ENCODE measurements at regions not wholly inside any gene's neighbourhood (a gene's known extent, or its start where the extent isn't known, plus 50 kb on each side); places are given as distances from the start of the nearest gene placed in this dataset.

DNA sequence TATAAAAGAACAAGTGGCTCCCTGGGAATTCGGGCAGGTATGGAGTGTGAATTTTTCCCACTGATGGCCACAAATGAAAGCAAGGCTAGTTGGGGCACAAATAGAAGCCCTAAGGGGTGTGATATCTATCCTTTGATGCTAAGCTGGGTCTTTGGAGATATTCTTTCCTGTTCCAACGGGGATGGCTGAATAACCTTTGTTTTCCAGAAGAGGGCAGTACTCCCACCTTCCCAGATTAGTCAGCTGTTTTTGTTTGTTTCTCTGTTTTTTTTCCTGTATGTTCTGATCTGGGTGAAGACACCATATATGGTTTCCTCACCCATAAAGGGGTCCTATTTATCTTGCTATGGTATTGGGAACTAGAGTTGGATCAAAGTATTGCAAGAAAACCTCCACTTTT is 947.7 kb upstream of the SORCS1 start:
- peak; percentile 30 for DNase-seq (ENCODE audit: low spot score)

DNA sequence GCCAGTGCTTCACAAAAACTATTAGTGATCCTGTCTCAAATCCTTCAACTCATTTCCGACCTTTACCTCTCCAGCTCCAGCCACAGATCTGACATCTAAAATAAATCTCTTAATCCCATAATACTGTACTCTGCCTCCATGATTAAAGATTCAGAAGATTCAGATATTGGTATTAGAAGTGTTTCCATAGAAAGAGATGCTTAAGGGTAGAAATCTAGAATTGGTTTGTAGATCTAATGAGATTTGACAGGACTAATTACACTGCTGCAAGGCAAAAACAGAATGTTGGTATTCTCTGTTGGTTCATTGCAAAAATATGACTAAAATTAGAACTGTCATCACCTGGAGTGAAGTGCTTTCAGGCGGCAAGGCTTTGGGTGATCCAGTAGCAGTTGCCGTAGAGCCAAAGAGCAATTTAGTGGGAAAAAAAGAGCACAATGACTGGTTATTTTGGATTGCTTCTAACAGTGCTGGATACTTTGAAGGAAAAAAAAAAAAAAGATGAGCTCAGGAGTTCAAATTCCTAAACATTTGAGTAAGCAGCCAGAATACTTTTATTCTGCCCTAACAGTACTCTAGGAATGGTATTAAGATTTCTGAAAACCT is 940.1 kb upstream of the SORCS1 start:
- DNase-seq (ENCODE audit: low spot score) = no peak

- no peak for DNase-seq (ENCODE audit: low spot score)
Measured at GRCh38 chr10:108097258-108097657, 932.8 kb upstream of the SORCS1 start.

GRCh38 chr10:108095932-108096925 is 931.7 kb upstream of the SORCS1 start:
- no peak for DNase-seq (ENCODE audit: low spot score)

DNA sequence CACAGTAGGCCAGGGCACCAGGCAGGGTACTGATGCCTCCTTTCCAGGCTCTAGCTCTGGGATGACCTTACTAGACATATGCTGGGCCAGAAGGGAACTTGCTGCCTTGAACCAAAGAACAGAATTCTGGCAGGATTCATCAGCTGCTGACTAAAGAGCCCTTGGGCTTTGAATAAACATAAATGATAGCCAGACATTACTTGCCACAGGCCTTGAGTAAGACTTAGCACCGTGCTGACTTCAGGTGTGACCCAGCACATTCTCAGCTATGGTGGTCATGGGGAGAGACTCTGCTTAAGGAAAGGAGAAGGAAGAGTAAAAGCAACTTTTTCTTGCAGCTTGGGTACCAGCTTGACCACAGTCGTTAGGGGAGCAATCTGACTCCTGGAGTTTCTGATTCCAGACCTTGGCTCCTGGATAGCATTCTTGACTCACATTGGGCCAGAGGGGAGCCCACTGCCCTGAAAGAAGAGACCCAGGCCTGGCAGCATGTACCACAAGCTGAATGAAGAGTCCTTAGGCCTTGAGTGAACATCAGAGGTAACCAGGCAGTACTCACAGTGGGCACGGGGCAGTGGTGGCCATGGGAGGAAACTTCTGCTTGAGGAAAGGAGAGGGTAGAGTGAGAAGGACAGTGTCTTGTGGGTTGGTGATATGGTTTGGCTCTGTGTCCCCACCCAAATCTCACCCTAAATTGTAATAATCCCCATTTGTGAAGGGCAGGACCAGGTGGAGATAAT is 926.1 kb upstream of the SORCS1 start:
- no peak for DNase-seq (ENCODE audit: low spot score)

DNA sequence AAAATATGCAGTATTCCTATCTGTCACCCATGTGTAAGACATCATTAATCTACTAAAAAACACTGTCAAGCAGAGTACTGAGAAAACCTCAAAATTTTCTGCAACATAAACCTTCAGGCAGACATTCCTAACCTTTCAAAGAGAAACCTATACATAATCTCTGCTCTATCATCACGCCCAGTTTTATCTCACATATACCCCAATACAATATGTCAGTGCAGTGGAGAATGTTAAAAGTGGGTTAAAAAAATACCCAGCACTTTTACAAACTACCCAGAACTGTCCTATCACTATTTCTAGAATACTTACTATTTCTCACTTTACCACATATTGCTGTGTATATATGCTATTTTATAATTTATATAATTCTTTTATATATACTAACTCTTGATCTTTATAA is 922.0 kb upstream of the SORCS1 start:
- DNase-seq (ENCODE audit: low spot score) = no peak

- no peak for DNase-seq (ENCODE audit: low spot score)
Measured at GRCh38 chr10:108082596-108082995, 918.1 kb upstream of the SORCS1 start.

GRCh38 chr10:108078263-108078662 is 913.8 kb upstream of the SORCS1 start:
- no peak for DNase-seq (ENCODE audit: low spot score)

- no peak for DNase-seq (ENCODE audit: low spot score)
Measured at GRCh38 chr10:108072466-108072865, 908.0 kb upstream of the SORCS1 start.

DNA sequence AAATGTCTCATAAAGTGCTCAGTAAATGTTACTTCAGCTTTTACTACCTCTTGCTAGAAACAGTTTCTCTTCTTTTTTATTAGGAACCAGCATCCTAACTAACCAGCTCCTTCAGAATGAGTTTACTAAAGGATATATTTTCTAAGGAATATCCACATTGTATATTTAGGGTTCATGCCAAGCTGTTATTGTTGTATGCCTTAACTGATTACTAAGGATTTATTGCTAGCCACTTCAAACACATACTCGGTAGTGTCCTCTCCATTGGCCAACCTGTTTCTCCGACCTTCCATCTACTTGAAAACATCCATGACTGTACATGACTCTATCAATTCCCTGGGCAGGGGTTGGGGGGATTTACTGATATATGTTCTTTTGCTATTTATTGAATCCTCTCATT is 906.3 kb upstream of the SORCS1 start:
- no peak for DNase-seq (ENCODE audit: low spot score)

DNA sequence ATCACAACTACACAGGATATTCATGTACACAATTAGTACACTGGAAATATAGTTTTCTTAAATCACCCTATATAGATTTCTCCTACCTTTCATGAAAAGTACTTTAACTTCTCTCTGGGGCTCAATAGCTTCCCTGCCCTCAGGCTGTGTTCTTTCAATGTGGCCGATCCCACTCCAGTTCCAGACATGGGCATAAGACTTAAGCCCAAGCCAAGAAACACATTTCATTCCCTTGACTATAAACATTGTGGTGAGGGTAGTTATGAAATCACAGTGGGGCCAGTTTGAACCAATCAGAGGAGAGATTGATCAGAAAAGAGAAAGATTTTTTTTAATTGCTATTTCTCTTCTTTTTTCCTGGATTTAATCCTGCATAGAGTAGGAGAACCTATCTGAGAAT is 904.6 kb upstream of the SORCS1 start:
- DNase-seq (ENCODE audit: low spot score) = no peak

GRCh38 chr10:108064746-108065260 is 900.3 kb upstream of the SORCS1 start:
- no peak for DNase-seq (ENCODE audit: low spot score)

DNA sequence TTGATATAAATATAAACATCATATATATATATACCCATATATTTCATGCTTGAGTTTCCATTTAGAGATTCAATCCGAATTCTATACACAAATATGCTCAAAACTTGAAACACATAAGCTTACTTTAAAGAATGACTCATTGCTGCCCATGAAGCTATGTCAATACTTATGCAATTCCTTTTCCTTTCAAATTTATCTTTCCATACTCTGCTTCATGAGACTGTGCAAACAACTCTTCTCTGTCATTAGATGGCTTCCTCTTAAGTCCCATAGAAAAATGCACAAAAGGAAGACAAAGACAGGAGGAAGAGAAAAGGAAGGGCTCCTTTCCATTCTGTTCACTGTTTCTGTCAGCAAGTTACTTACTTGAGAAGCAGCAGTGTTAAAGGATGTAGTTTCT is 895.7 kb upstream of the SORCS1 start:
- DNase-seq (ENCODE audit: low spot score) = peak; percentile 15

GRCh38 chr10:108055506-108055905 is 891.0 kb upstream of the SORCS1 start:
- no peak for DNase-seq (ENCODE audit: low spot score)

DNA sequence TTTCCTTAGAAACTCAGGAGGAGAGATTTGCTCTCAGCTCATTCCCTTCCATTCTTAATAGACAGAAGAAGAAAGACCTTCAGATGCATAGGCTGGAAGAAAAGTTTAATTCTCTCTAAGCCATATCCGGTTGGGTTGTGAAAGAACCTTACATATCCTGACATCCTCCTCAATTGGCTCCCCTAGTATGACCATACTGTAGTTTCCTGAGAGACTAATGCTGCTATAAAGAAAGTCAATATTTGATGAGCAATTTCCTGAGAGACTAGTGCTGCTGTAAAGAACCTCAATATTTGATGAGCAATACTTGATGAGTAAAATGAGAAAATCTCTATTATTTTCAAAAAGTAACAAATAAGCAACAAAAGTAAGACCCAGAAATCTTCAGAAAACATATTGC is 888.5 kb upstream of the SORCS1 start:
- DNase-seq (ENCODE audit: low spot score) = no peak

DNA sequence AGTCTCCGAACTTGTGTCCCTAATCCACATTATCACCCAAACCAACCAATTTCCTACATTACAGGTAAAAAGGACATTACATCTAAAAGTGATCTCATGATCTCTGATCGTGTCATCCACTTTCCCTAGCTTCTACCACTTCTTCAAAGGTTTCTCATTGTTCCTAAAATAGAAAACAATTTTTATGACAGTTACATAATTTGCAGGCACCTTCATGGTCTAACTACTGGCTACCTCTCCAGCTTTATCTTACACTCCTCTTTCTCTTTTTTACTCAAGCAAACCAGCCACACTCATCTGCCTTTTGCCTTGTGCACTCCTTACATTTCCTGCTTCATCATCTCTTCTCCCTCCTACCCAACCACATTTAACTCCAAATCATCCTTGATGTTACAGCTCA is 886.7 kb upstream of the SORCS1 start:
- no peak for DNase-seq (ENCODE audit: low spot score)

GRCh38 chr10:108050626-108051025 is 886.1 kb upstream of the SORCS1 start:
- no peak for DNase-seq (ENCODE audit: low spot score)

DNA sequence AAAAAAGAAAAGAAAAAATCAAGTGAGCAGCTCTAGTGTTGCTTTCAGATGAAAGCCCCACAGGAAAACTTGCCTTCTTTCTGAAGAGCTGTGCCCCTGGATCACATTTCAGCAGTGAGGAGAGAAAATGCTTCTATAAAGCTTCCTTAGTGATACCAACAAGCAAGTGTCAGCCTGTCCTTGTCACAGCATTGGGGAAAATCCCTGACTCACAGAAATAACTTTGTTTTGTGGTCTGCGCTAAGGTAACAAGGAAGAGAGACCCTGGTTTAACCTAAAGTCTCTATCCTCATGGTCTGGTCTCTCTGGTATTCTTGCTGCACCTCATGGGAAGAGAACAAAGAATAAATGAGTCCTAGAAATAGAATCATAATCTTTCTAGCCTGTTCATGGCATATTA is 885.2 kb upstream of the SORCS1 start:
- DNase-seq (ENCODE audit: low spot score) = no peak

- no peak for DNase-seq (ENCODE audit: low spot score)
Measured at GRCh38 chr10:108048898-108049297, 884.4 kb upstream of the SORCS1 start.

GRCh38 chr10:108039821-108040584 is 875.5 kb upstream of the SORCS1 start:
- no peak for DNase-seq (ENCODE audit: low spot score)

DNA sequence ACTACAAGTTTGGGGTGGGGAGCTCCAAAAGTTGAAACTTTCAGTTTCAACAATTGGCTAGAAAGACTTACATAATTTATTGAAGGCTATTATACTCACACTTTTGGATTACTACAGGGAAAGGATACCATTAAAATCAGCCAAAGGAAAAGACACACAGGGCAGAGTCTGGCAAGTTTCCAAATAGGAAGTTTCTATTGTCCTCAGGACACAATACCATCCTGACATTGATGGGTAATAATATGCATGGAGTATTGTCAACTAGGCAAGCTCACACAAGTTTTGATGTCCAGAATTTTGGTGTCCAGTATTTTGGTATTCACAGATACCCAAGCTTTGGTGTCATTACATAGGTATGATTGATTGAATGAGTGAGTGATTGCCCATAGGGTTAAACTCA is 872.6 kb upstream of the SORCS1 start:
- peak; percentile 28 for DNase-seq (ENCODE audit: low spot score)

Measured in HT-29 (cell line).